ENCODE measurements at regions not wholly inside any gene's neighbourhood (a gene's known extent, or its start where the extent isn't known, plus 50 kb on each side); places are given as distances from the start of the nearest gene placed in this dataset.

DNA sequence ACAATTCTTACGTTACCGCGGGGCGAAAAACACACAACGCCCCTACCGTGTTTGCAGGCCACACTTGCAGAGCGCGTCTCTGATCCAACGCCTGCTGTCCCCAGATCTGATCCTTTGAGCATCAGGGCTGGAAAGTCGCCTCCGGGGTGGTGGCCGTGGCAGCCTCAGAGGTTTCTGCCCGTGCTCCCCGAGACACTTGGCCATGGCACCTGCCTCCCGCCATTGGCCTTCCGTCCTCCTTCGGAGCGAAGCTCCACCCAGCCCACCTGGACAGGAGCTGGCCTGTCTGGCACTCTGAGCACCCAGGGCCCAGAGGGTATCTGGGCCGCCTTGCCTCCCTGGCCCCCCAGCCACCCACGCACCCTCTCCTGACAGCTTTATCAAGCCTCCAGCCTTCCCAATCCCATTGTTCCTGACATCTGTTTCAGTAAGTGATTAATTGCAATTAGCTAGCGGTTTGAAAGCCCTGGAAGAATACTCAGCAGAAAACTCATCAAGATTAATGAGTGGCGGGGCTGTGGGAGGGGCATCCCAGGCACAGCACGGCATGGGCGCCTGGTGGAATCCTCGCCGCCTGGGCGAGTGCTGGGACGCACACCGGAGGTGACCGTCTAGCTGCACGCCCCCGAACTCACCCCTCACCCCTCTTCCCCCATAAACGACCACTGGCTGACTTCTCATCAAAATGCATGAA lies 181.5 kb upstream of the GSE1 start:
- Histone ChIP-seq H3K27me3 (ENCODE audit: control insufficient read depth in 3 of 3, insufficient read depth in 3 of 3, low read length in 2 of 3) (no peaks in the 10 kb centered on the region), H3K4me3 (no peak overlapping the region), H3K27ac (ENCODE audit: low read depth in 1 of 2, low read length in 1 of 2) (no peak overlapping the region), H3K36me3 (ENCODE audit: control insufficient read depth in 4 of 4, insufficient read depth in 4 of 4, low read length in 4 of 4) (no peaks in the 10 kb centered on the region), H3K4me1 (ENCODE audit: control insufficient read depth in 5 of 5, insufficient read depth in 5 of 5, low read length in 5 of 5) (peaks cover 0 to 10% (median 5%) of the 10 kb centered on the region in 5 donors), H3K9ac (ENCODE audit: insufficient read depth in 1 of 2, low read length in 2 of 2) (no peak overlapping the region), H3K9me3 (ENCODE audit: control insufficient read depth in 4 of 4, insufficient read depth in 3 of 4, low read length in 3 of 4) (no peaks in the 10 kb centered on the region)
- no peak for ATAC-seq (ENCODE audit: insufficient read depth, low FRiP score)
- WGBS, 2 donors, result 90 to 91% methylated on average over 33 of the region's 33 CpGs
- DNase-seq, result no peak
- TF ChIP-seq, protein P1, sequence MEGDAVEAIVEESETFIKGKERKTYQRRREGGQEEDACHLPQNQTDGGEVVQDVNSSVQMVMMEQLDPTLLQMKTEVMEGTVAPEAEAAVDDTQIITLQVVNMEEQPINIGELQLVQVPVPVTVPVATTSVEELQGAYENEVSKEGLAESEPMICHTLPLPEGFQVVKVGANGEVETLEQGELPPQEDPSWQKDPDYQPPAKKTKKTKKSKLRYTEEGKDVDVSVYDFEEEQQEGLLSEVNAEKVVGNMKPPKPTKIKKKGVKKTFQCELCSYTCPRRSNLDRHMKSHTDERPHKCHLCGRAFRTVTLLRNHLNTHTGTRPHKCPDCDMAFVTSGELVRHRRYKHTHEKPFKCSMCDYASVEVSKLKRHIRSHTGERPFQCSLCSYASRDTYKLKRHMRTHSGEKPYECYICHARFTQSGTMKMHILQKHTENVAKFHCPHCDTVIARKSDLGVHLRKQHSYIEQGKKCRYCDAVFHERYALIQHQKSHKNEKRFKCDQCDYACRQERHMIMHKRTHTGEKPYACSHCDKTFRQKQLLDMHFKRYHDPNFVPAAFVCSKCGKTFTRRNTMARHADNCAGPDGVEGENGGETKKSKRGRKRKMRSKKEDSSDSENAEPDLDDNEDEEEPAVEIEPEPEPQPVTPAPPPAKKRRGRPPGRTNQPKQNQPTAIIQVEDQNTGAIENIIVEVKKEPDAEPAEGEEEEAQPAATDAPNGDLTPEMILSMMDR (IDR thresholded peaks at IDR 0.05; ENCODE audit: control extremely low read depth, extremely low read depth), result no peak

DNA sequence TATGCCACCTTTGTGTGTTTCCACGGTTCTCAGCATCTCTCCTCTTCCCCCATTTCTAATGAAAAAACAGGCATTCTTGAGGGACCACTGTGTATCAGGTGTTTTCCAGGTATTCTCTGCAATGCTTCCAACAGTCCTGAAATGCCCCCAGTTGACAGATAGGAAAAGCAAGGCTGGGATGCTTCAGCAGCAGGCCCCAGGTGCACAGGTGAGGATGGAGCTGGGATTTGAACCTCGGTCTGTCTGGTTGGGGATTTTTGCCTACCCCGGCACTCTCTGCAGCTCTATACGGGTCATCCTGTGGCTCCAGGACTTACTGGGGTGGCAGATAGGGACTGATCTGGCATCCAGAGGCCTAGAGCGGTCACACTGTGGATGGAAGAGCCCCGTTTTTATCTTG lies 180.5 kb upstream of the GSE1 start:
- no peaks in the 10 kb centered on the region for H3K9me3 ChIP-seq (ENCODE audit: control insufficient read depth in 4 of 4, insufficient read depth in 3 of 4, low read length in 3 of 4)
- H3K4me3 ChIP-seq, result no peak overlapping the region
- H3K27ac ChIP-seq (ENCODE audit: low read depth in 1 of 2, low read length in 1 of 2), result no peak overlapping the region
- H3K27me3 ChIP-seq (ENCODE audit: control insufficient read depth in 3 of 3, insufficient read depth in 3 of 3, low read length in 2 of 3), result no peaks in the 10 kb centered on the region
- ATAC-seq (ENCODE audit: insufficient read depth, low FRiP score), result no peak
- H3K36me3 ChIP-seq (ENCODE audit: control insufficient read depth in 4 of 4, insufficient read depth in 4 of 4, low read length in 4 of 4), result no peaks in the 10 kb centered on the region
- no peak for DNase-seq
- 93 to 96% methylated on average over 6 of the region's 6 CpGs for WGBS, 2 donors
- H3K4me1 ChIP-seq (ENCODE audit: control insufficient read depth in 5 of 5, insufficient read depth in 5 of 5, low read length in 5 of 5), result peaks cover 0 to 20% (median 11%) of the 10 kb centered on the region in 5 donors
- H3K9ac ChIP-seq (ENCODE audit: insufficient read depth in 1 of 2, low read length in 2 of 2), result no peak overlapping the region
- TF ChIP-seq, protein P1 (IDR thresholded peaks at IDR 0.05; ENCODE audit: control extremely low read depth, extremely low read depth), result no peak

- TF ChIP-seq, protein P1 (IDR thresholded peaks at IDR 0.05; ENCODE audit: control extremely low read depth, extremely low read depth), result no peak
- Histone ChIP-seq H3K4me1 (ENCODE audit: control insufficient read depth in 5 of 5, insufficient read depth in 5 of 5, low read length in 5 of 5) (peaks cover 0 to 28% (median 11%) of the 10 kb centered on the region in 5 donors), H3K4me3 (no peak overlapping the region), H3K36me3 (ENCODE audit: control insufficient read depth in 4 of 4, insufficient read depth in 4 of 4, low read length in 4 of 4) (no peaks in the 10 kb centered on the region), H3K9me3 (ENCODE audit: control insufficient read depth in 4 of 4, insufficient read depth in 3 of 4, low read length in 3 of 4) (no peaks in the 10 kb centered on the region), H3K9ac (ENCODE audit: insufficient read depth in 1 of 2, low read length in 2 of 2) (no peak overlapping the region), H3K27ac (ENCODE audit: low read depth in 1 of 2, low read length in 1 of 2) (no peak overlapping the region), H3K27me3 (ENCODE audit: control insufficient read depth in 3 of 3, insufficient read depth in 3 of 3, low read length in 2 of 3) (no peaks in the 10 kb centered on the region)
- 94% methylated on average over 1 of the region's 1 CpG for WGBS, 2 donors
- DNase-seq, result no peak
- ATAC-seq (ENCODE audit: insufficient read depth, low FRiP score), result no peak
Observed at GRCh38 chr16:85433477-85433876, 179.6 kb upstream of the GSE1 start.

- 75 to 90% methylated on average over 7 to 8 of the region's 8 CpGs for WGBS, 2 donors
- DNase-seq (no peak), ATAC-seq (ENCODE audit: insufficient read depth, low FRiP score) (no peak)
- Histone ChIP-seq H3K4me1 (ENCODE audit: control insufficient read depth in 5 of 5, insufficient read depth in 5 of 5, low read length in 5 of 5) (peaks cover 0 to 28% (median 11%) of the 10 kb centered on the region in 5 donors), H3K27ac (ENCODE audit: low read depth in 1 of 2, low read length in 1 of 2) (no peak overlapping the region), H3K9me3 (ENCODE audit: control insufficient read depth in 4 of 4, insufficient read depth in 3 of 4, low read length in 3 of 4) (no peaks in the 10 kb centered on the region), H3K27me3 (ENCODE audit: control insufficient read depth in 3 of 3, insufficient read depth in 3 of 3, low read length in 2 of 3) (no peaks in the 10 kb centered on the region), H3K36me3 (ENCODE audit: control insufficient read depth in 4 of 4, insufficient read depth in 4 of 4, low read length in 4 of 4) (peaks cover 0 to 7% (median 0%) of the 10 kb centered on the region in 4 donors), H3K4me3 (no peak overlapping the region), H3K9ac (ENCODE audit: insufficient read depth in 1 of 2, low read length in 2 of 2) (no peak overlapping the region)
- TF ChIP-seq, protein P1 (IDR thresholded peaks at IDR 0.05; ENCODE audit: control extremely low read depth, extremely low read depth), result no peak
Observed at GRCh38 chr16:85435286-85435685, 177.8 kb upstream of the GSE1 start.
